ENCODE measurements at regions not wholly inside any gene's neighbourhood (a gene's known extent, or its start where the extent isn't known, plus 50 kb on each side); places are given as distances from the start of the nearest gene placed in this dataset.

DNA sequence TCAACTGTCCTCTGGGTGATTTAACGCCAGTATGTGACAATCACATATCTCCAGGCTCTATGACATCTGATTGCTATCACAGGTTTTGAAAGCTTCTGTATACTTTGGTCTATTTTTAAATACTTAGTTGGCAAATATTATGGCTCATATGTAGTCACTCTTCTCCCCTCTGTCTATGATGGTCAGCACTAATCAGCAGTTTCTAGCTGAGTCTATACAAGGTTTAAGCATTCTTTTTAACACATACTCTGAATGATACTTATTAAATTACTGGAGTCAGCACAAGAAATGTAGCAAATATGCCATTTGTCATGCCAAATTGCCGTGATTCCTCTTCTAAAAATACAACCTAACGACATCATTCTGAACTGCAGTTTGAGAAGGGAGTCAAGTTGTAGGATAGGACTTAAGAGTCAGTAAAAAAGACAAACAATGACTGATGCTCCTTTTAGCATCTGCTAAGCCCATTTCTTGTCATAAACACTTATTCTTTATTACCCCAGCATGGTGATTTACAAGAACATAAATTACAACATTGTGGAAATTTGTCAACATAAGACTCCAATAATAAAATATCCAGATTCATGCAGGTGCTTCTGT, 947.8 kb downstream of the XPNPEP1 start:
- H3K4me3 ChIP-seq, result no peak overlapping the region
- no peaks in the 10 kb centered on the region for H3K4me1 ChIP-seq (ENCODE audit: low read depth)
- TF ChIP-seq, protein P1, sequence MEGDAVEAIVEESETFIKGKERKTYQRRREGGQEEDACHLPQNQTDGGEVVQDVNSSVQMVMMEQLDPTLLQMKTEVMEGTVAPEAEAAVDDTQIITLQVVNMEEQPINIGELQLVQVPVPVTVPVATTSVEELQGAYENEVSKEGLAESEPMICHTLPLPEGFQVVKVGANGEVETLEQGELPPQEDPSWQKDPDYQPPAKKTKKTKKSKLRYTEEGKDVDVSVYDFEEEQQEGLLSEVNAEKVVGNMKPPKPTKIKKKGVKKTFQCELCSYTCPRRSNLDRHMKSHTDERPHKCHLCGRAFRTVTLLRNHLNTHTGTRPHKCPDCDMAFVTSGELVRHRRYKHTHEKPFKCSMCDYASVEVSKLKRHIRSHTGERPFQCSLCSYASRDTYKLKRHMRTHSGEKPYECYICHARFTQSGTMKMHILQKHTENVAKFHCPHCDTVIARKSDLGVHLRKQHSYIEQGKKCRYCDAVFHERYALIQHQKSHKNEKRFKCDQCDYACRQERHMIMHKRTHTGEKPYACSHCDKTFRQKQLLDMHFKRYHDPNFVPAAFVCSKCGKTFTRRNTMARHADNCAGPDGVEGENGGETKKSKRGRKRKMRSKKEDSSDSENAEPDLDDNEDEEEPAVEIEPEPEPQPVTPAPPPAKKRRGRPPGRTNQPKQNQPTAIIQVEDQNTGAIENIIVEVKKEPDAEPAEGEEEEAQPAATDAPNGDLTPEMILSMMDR (IDR thresholded peaks at IDR 0.05), result no peak
- no peaks in the 10 kb centered on the region for H3K36me3 ChIP-seq (ENCODE audit: low read depth)
- ATAC-seq (no peak), DNase-seq (no peak)
- intact Hi-C loops (cut with DNase I, micrococcal nuclease), result no loop called here
- no peaks in the 10 kb centered on the region for H3K9me3 ChIP-seq

DNA sequence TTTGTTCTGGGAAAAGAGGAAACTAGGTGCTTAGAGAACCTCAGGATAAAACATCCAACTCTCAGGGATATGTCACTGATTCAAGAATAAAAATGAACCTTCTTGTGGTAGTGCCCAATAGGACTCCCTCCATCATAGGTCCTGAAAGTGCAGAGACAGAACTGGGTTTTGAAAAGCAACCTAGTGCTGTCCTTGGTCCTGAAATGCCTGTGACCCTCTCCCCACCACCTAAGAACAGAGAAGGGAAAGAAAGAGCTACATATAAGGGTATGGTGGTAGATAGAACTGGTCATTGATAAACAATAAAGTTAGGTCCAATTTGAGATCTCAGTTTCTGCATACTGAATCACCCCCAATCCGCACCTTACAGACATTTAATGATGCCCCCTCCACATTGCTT, 953.3 kb downstream of the XPNPEP1 start:
- Histone ChIP-seq H3K36me3 (ENCODE audit: low read depth) (no peaks in the 10 kb centered on the region), H3K4me1 (ENCODE audit: low read depth) (no peaks in the 10 kb centered on the region), H3K9me3 (no peaks in the 10 kb centered on the region), H3K4me3 (no peak overlapping the region)
- no peak for ATAC-seq
- TF ChIP-seq, protein P1 (IDR thresholded peaks at IDR 0.05), result no peak
- intact Hi-C loops (cut with DNase I, micrococcal nuclease), result no loop called here
- peak in 1 of 3 donors; percentile 1 for DNase-seq

DNA sequence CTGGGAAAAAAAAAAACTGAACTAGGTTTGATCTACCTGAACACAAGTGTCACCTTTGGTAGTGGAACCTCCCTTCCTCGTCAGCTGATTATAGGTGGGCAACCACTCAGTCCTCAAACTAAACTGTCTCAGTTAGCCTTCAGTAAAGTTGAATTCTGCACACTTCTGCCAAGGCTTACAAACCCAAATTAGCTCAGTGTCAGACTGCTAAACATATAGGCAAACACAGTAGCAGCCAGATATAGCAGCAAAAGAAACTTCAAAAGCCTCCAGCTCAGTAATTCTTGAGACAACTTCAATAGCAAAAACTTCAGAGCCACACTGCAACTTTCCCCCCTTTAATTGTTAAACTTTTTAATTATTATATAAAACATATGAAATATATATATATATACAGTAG, 956.9 kb downstream of the XPNPEP1 start:
- Histone ChIP-seq H3K9me3 (no peaks in the 10 kb centered on the region), H3K4me1 (ENCODE audit: low read depth) (no peaks in the 10 kb centered on the region), H3K36me3 (ENCODE audit: low read depth) (no peaks in the 10 kb centered on the region), H3K4me3 (no peak overlapping the region)
- intact Hi-C loops (cut with DNase I, micrococcal nuclease), result no loop called here
- no peak for ATAC-seq
- no peak for DNase-seq
- TF ChIP-seq, protein P1 (IDR thresholded peaks at IDR 0.05), result no peak

DNA sequence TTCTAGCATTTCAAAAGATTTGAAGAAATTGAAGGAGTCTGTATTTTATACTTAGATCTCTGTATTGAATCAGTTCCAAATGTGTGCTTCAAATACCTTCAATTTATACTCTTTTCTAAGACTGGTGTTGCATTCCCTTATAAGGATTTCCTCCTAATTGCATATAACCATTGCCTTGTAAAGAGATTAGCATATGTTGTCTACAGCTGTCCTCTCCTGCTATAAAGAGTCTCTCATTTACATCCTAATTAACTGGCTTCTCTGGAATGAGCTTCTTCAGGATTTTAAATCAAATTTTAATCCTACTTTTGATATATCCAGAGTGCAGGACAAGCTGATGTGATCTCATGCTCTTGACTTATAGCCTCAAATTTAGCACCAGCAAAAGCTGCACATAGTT, 957.3 kb downstream of the XPNPEP1 start:
- ATAC-seq (no peak), DNase-seq (no peak)
- Histone ChIP-seq H3K4me3 (no peak overlapping the region), H3K4me1 (ENCODE audit: low read depth) (no peaks in the 10 kb centered on the region), H3K9me3 (no peaks in the 10 kb centered on the region), H3K36me3 (ENCODE audit: low read depth) (no peaks in the 10 kb centered on the region)
- TF ChIP-seq, protein P1 (IDR thresholded peaks at IDR 0.05), result no peak
- intact Hi-C loops (cut with DNase I, micrococcal nuclease), result no loop called here

DNA sequence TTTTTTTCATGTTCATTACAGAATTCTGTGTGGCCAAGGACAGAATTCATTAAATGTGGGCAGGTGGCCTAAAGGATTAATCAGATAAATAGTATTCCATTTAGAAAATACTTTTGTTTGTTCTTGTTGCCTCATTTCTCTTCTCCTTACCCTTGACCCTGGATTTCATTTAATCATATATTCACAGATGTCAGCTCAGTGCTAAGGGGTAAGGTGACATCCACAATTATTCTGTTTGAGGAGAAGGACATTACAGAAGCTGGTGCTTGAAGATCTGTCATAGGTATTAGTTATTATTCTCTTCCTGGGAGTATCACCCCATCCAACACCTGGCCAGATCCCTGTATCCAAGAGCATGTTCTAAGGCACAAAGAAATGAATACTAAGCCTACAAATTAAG, 961.1 kb downstream of the XPNPEP1 start:
- H3K4me3 ChIP-seq, result no peak overlapping the region
- H3K4me1 ChIP-seq (ENCODE audit: low read depth), result no peaks in the 10 kb centered on the region
- no peaks in the 10 kb centered on the region for H3K36me3 ChIP-seq (ENCODE audit: low read depth)
- ATAC-seq (no peak), DNase-seq (no peak)
- no peaks in the 10 kb centered on the region for H3K9me3 ChIP-seq
- TF ChIP-seq, protein P1 (IDR thresholded peaks at IDR 0.05), result no peak
- intact Hi-C loops (cut with DNase I, micrococcal nuclease), result no loop called here

DNA sequence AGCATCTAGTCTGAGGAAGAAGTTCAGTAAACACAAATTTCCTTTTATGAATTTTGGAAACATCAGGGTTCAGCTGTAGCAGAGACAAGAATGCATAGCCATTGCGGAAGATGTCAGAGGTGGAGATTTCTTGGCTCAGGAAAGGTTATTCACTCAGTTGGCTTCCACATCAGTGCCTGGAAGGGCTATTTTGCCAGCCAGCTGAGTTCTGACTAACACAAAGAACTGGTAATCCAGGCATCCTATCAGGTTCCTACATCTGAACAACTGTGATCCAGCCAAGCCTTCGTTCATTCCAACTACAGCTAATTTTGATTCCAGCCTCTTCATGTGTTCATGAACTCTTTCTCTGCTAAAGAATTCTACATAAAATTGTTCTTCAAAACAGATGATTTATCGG, 965.6 kb downstream of the XPNPEP1 start:
- TF ChIP-seq, protein P1 (IDR thresholded peaks at IDR 0.05), result no peak
- ATAC-seq, result no peak

More for the DNA sequence above, 965.6 kb downstream of the XPNPEP1 start:
- Histone ChIP-seq H3K36me3 (ENCODE audit: low read depth) (no peaks in the 10 kb centered on the region), H3K9me3 (no peaks in the 10 kb centered on the region), H3K4me1 (ENCODE audit: low read depth) (no peaks in the 10 kb centered on the region), H3K4me3 (no peak overlapping the region)
- DNase-seq, result no peak
- intact Hi-C loops (cut with DNase I, micrococcal nuclease), result no loop called here

Measured in mucosa of descending colon (tissue), 3 donors.